Left lung (tissue), 4 donors: ENCODE measurements at regions not wholly inside any gene's neighbourhood (a gene's known extent, or its start where the extent isn't known, plus 50 kb on each side); places are given as distances from the start of the nearest gene placed in this dataset.

ENCODE experiments used
- ATAC-seq: fragments of 200-7000 bp; cut with Tn5 transposase; one replicate; pipeline ENCODE4 v1.9.1; 2020; ENCODE audit warnings: moderate library complexity
- DNase-seq, 4 donors: peaks; one replicate each; pipeline ENCODE4 v3.0.0-alpha.2; 2013 to 2020
- H3K27ac ChIP-seq, 2 donors: fragments of 200-600 bp; sonication (generic) in 1 of 2; one replicate each; pipeline versions ENCODE4 v1.5.0 to v1.8.0; 2020 to 2021
- H3K27me3 ChIP-seq, 2 donors: fragments of 200-600 bp; sonication (generic) in 1 of 2; one replicate each; pipeline versions ENCODE4 v1.5.0 to v1.8.0; 2020 to 2021
- H3K36me3 ChIP-seq, 2 donors: fragments of 200-600 bp; sonication (generic) in 1 of 2; one replicate each; pipeline versions ENCODE4 v1.5.0 to v1.8.0; 2020 to 2021
- H3K4me1 ChIP-seq, 2 donors: fragments of 200-600 bp; one replicate each; pipeline ENCODE4 v1.8.0; 2021
- H3K4me3 ChIP-seq, 2 donors: fragments of 200-600 bp; sonication (generic) in 1 of 2; one replicate each; pipeline versions ENCODE4 v1.5.0 to v1.8.0; 2020 to 2021; ENCODE audit warnings: mild to moderate bottlenecking in 1 of 2
- H3K9me3 ChIP-seq, 2 donors: fragments of 200-600 bp; sonication (generic) in 1 of 2; one replicate each; pipeline versions ENCODE4 v1.5.0 to v1.8.0; 2020 to 2021
- CTCF ChIP-seq, 2 donors: fragments of 200-600 bp; sonication (generic) in 1 of 2; IDR thresholded peaks; one replicate each; pipeline versions ENCODE4 v1.5.0 to v1.8.0; 2021; ENCODE audit warnings: antibody characterized with exemption in 2 of 2
- intact Hi-C, 2 donors: fragments of 100-400 bp; cut with DNase I; formaldehyde crosslinking; loops; one replicate each; pipeline versions ENCODE4 v1.11.2 to v1.14.2; 2022
- donor health status: DM: no; HTN: yes; CAD: no.
- donor health status: DM: no; HTN: no; CAD: no.

DNA sequence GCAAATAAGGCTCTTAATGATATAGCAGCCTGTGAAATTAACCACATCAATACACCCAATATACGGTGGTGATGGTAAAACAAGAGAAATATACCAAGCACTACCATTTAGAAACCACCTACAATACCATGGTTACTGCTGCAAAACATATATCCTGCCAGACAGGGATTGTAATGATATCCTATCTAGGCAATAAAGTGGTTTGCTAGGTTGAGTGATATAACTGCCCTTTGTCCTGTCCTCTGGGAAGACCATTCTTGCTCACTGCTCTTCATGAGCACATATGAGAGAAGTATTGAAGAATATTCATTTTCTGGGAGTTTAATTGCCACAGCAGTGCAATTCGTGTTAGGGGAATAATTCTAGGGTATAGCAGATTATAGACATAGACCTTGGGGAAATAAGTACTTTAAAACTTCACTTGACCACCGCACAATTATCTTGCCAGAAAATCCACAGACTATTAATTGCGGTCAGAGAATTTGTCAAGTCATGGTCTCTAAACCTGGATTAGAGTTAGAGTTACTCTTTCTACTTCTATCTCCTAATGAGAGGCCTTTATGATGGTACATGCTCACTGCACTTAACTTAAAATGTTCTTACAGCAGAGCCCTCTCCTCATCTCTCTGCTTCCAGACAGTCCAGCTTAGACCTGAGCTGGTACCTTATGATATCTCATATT is 413.0 kb downstream of the ZNF608 start:
- TF ChIP-seq CTCF (IDR thresholded peaks at IDR 0.05) = no peak
- Histone ChIP-seq H3K36me3 (no peaks in the 10 kb centered on the region), H3K9me3 (peaks cover 0 to 10% of the 10 kb centered on the region in 2 donors), H3K4me3 (no peak overlapping the region), H3K4me1 (no peaks in the 10 kb centered on the region), H3K27ac (no peak overlapping the region), H3K27me3 (no peaks in the 10 kb centered on the region)
- no peak for DNase-seq
- ATAC-seq = no peak
- intact Hi-C loops = no loop called here

DNA sequence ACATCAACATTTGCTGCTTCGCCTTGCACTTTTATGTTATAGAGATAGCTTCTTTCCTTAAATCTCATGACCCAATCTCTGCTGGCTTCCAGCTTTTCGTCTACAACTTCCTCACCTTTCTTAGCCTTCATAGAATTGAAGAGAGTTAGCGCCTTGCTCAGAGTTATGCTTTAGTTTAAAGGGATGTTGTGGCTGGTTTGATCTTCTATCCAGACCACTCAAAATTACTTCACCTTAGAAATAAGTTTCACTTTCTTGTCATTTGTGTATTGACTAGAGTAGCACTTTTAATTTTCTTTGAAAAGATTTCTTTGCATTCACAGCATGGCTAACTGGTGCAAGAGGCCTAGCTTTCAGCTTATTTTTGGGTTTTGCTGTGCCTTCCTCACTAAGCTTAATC is 414.2 kb downstream of the ZNF608 start:
- H3K4me3 ChIP-seq = no peak overlapping the region
- H3K9me3 ChIP-seq = peaks cover 0 to 10% of the 10 kb centered on the region in 2 donors
- no peaks in the 10 kb centered on the region for H3K36me3 ChIP-seq
- H3K4me1 ChIP-seq = no peaks in the 10 kb centered on the region
- no peaks in the 10 kb centered on the region for H3K27me3 ChIP-seq
- intact Hi-C loops = no loop called here
- ATAC-seq (no peak), DNase-seq (no peak)
- no peak overlapping the region for H3K27ac ChIP-seq
- TF ChIP-seq CTCF (IDR thresholded peaks at IDR 0.05) = no peak

DNA sequence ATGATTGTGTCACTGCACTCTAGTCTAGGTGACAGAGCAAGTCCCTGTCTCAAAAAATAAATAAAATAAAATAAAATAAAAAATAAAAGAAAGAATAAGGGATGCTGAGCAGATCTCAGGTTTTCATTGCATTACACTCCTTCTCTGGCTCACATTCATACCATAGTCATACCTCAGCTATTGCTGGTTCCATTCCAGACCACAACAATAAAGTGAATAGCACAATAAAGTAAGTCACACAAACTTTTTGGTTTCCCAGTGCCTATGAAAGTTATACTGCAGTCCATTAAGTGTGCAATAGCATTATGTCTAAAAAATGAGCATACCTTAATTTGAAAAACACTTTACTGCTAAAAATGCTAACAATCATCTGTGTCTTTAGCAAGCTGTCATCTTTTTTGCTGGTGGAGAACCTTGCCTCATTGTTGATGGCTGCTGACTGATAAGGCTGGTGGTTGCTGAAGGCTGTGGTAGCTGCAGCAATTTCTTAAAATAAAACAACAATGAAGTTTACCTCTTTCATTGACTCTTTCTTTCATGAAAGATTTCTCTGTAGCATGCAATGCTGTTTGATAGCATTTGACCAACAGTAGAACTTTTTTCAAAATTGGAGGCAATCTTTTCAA is 415.7 kb downstream of the ZNF608 start:
- H3K27ac ChIP-seq = no peak overlapping the region
- peaks cover 0 to 10% of the 10 kb centered on the region in 2 donors for H3K9me3 ChIP-seq
- H3K27me3 ChIP-seq = no peaks in the 10 kb centered on the region
- H3K4me1 ChIP-seq = no peaks in the 10 kb centered on the region
- intact Hi-C loops = no loop called here
- no peak overlapping the region for H3K4me3 ChIP-seq
- ATAC-seq = no peak
- DNase-seq = no peak
- no peaks in the 10 kb centered on the region for H3K36me3 ChIP-seq
- TF ChIP-seq CTCF (IDR thresholded peaks at IDR 0.05) = no peak

- ATAC-seq (no peak), DNase-seq (no peak)
- H3K36me3 ChIP-seq = no peaks in the 10 kb centered on the region
- no peak for TF ChIP-seq CTCF (IDR thresholded peaks at IDR 0.05)
- H3K27me3 ChIP-seq = no peaks in the 10 kb centered on the region
- no peaks in the 10 kb centered on the region for H3K4me1 ChIP-seq
- H3K27ac ChIP-seq = no peak overlapping the region
- peaks cover 0 to 10% of the 10 kb centered on the region in 2 donors for H3K9me3 ChIP-seq
- intact Hi-C loops = no loop called here
- no peak overlapping the region for H3K4me3 ChIP-seq
Measured at GRCh38 chr5:124328201-124328600, 418.2 kb downstream of the ZNF608 start.

- no peaks in the 10 kb centered on the region for H3K36me3 ChIP-seq
- no peak overlapping the region for H3K4me3 ChIP-seq
- TF ChIP-seq CTCF (IDR thresholded peaks at IDR 0.05) = no peak
- H3K27me3 ChIP-seq = no peaks in the 10 kb centered on the region
- no peak for ATAC-seq
- no peak for DNase-seq
- no peaks in the 10 kb centered on the region for H3K4me1 ChIP-seq
- intact Hi-C loops = no loop called here
- peaks cover 0 to 2% of the 10 kb centered on the region in 2 donors for H3K9me3 ChIP-seq
- H3K27ac ChIP-seq = no peak overlapping the region
Measured at GRCh38 chr5:124318661-124319060, 427.8 kb downstream of the ZNF608 start.
